ENCODE measurements at regions not wholly inside any gene's neighbourhood (a gene's known extent, or its start where the extent isn't known, plus 50 kb on each side); places are given as distances from the start of the nearest gene placed in this dataset.
"Not testable (repeated sequence)": the region's sequence is repeated elsewhere in the genome, so short reads cannot be mapped to it uniquely, and the experiment has no call there.

- ChIA-PET CTCF (no interaction called here), POLR2A (no interaction called here)
- H3K4me3 ChIP-seq (ENCODE audit: low read depth, low read length), result no peak overlapping the region
- H3K36me3 ChIP-seq (ENCODE audit: control insufficient read depth, insufficient read depth, low read length), result no peaks in the 10 kb centered on the region
- no peak for TF ChIP-seq CTCF (IDR thresholded peaks at IDR 0.05; ENCODE audit: insufficient read depth, low read depth, low read length)
- no peak for DNase-seq (ENCODE audit: low read depth)
- H3K27me3 ChIP-seq (ENCODE audit: control insufficient read depth, insufficient read depth, low read length), result peaks cover 5% of the 10 kb centered on the region; the same call in 1 of the 2 replicates
These were observed 66.4 kb upstream of the TARDBP start for GRCh38 chr1:10945991-10946509.

GRCh38 chr1:10947181-10947580 is 65.3 kb upstream of the TARDBP start:
- no peak for DNase-seq (ENCODE audit: low read depth)
- Histone ChIP-seq H3K27me3 (ENCODE audit: control insufficient read depth, insufficient read depth, low read length) (peaks cover 5% of the 10 kb centered on the region; the same call in 1 of the 2 replicates), H3K36me3 (ENCODE audit: control insufficient read depth, insufficient read depth, low read length) (no peaks in the 10 kb centered on the region), H3K4me3 (ENCODE audit: low read depth, low read length) (no peak overlapping the region)
- TF ChIP-seq CTCF (IDR thresholded peaks at IDR 0.05; ENCODE audit: insufficient read depth, low read depth, low read length), result no peak
- POLR2A ChIA-PET, result interaction anchor here (0.6 kb wide), 1 partner anchor 10 kb away, joined by 25 read pairs; no protein-coding TSS in a partner anchor
- CTCF ChIA-PET, result no interaction called here

- CTCF ChIA-PET, result interaction anchor here (0.5 kb wide), 1 partner anchor 392 kb away, joined by 3 read pairs; no protein-coding TSS in a partner anchor
These were observed 64.6 kb upstream of the TARDBP start for GRCh38 chr1:10947691-10948462.

GRCh38 chr1:10948463-10948775 is 64.0 kb upstream of the TARDBP start:
- Histone ChIP-seq H3K36me3 (ENCODE audit: control insufficient read depth, insufficient read depth, low read length) (no peaks in the 10 kb centered on the region), H3K4me3 (ENCODE audit: low read depth, low read length) (no peak overlapping the region), H3K27me3 (ENCODE audit: control insufficient read depth, insufficient read depth, low read length) (peaks cover 10% of the 10 kb centered on the region)
- ChIA-PET CTCF (no interaction called here), POLR2A (no interaction called here)
- no peak for DNase-seq (ENCODE audit: low read depth)
- TF ChIP-seq CTCF (IDR thresholded peaks at IDR 0.05; ENCODE audit: insufficient read depth, low read depth, low read length), result no peak

More at GRCh38 chr1:10947691-10948462, 64.6 kb upstream of the TARDBP start:
- TF ChIP-seq CTCF (IDR thresholded peaks at IDR 0.05; ENCODE audit: insufficient read depth, low read depth, low read length), result no peak
- H3K4me3 ChIP-seq (ENCODE audit: low read depth, low read length), result no peak overlapping the region
- no peak for DNase-seq (ENCODE audit: low read depth)
- peaks cover 6% of the 10 kb centered on the region; the same call in 1 of the 2 replicates for H3K27me3 ChIP-seq (ENCODE audit: control insufficient read depth, insufficient read depth, low read length)
- no peaks in the 10 kb centered on the region for H3K36me3 ChIP-seq (ENCODE audit: control insufficient read depth, insufficient read depth, low read length)
- POLR2A ChIA-PET, result interaction anchor here (0.6 kb wide), 1 partner anchor 11 kb away, joined by 25 read pairs; no protein-coding TSS in a partner anchor

- Histone ChIP-seq H3K36me3 (ENCODE audit: control insufficient read depth, insufficient read depth, low read length) (no peaks in the 10 kb centered on the region), H3K4me3 (ENCODE audit: low read depth, low read length) (no peak overlapping the region), H3K27me3 (ENCODE audit: control insufficient read depth, insufficient read depth, low read length) (peaks cover 9% of the 10 kb centered on the region)
- CTCF ChIA-PET, result interaction anchor here (0.7 to 1.0 kb wide), 2 partner anchors 8 to 438 kb away, joined by 3 to 4 read pairs; no protein-coding TSS in a partner anchor
- DNase-seq (ENCODE audit: low read depth), result no peak
- POLR2A ChIA-PET, result no interaction called here
- no peak for TF ChIP-seq CTCF (IDR thresholded peaks at IDR 0.05; ENCODE audit: insufficient read depth, low read depth, low read length)
These were observed 61.9 kb upstream of the TARDBP start for GRCh38 chr1:10950316-10951172.

- POLR2A ChIA-PET, result interaction anchor here (0.6 kb wide), 1 partner anchor 238 kb away, joined by 3 read pairs; no protein-coding TSS in a partner anchor
- not testable (repeated sequence) for H3K27me3 ChIP-seq (ENCODE audit: control insufficient read depth, insufficient read depth, low read length); H3K36me3 ChIP-seq (ENCODE audit: control insufficient read depth, insufficient read depth, low read length); DNase-seq (ENCODE audit: low read depth); H3K4me3 ChIP-seq (ENCODE audit: low read depth, low read length)
- CTCF ChIA-PET, result interaction anchor here (0.7 kb wide), 1 partner anchor 439 kb away, joined by 4 read pairs; no protein-coding TSS in a partner anchor
These were observed 61.2 kb upstream of the TARDBP start for GRCh38 chr1:10951298-10951697.

Measured in BJ (cell line).